ENCODE measurements at regions not wholly inside any gene's neighbourhood (a gene's known extent, or its start where the extent isn't known, plus 50 kb on each side); places are given as distances from the start of the nearest gene placed in this dataset.

DNA sequence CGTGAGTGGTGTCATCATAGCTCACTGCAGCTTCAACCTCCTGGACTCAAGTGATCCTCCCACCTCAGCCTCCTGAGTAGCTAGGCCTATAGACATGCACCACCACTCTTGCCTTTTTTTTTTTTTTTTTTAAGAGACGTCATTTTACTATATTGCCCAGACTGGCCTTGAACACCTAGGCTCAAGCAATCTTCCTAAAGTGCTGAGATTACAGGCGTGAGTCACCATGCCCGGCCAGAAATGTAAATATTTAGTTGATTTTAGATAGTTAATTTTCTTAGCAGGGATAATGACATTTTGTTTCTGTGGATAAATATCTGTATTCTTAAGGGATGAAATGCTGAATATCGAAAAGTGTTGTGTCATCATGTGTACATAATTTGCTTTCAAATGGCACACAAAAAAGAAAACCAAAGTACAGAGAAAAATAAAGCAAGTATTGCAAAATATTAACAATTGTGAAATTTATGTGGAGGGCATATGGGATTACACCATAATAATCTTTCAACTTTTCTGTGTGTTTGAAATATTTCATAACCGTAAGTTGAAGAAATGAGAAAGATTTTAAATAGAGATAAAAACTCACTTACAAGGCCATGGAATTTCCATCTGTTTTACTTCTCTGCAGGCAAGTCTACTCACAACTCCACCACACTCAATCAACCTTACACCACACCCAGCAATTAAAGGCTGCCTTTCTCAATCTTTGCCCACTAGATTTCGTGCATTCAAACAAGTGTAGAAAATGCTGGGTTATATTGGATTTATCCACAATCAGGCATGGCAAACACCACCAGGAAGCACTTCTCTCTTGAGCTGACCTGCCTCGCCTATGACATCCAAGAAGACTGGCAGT lies 93.7 kb downstream of the SPTSSA start:
- H3K27me3 ChIP-seq = no peaks in the 10 kb centered on the region
- H3K27ac ChIP-seq = peak overlapping the region in 3 of 4 donors; percentile 6 to 49 (median 20)
- peak; percentile 28 to 59 (median 36) for TF ChIP-seq POLR2AphosphoS5 (IDR thresholded peaks at IDR 0.05)
- TF ChIP-seq POLR2A (IDR thresholded peaks at IDR 0.05) = no peak
- DNase-seq = no peak
- H3K4me1 ChIP-seq = peaks cover 0 to 8% (median 2%) of the 10 kb centered on the region in 4 donors
- intact Hi-C loops (cut with DNase I) = loop anchor here (5.0 kb wide), 1 partner anchor 94 kb away; the partner anchor contains the start of gene SPTSSA
- no peaks in the 10 kb centered on the region for H3K36me3 ChIP-seq
- WGBS, 2 donors = 16 to 61% methylated on average over 8 of the region's 8 CpGs
- no peak overlapping the region for H3K4me3 ChIP-seq
- H3K9me3 ChIP-seq = no peaks in the 10 kb centered on the region

DNA sequence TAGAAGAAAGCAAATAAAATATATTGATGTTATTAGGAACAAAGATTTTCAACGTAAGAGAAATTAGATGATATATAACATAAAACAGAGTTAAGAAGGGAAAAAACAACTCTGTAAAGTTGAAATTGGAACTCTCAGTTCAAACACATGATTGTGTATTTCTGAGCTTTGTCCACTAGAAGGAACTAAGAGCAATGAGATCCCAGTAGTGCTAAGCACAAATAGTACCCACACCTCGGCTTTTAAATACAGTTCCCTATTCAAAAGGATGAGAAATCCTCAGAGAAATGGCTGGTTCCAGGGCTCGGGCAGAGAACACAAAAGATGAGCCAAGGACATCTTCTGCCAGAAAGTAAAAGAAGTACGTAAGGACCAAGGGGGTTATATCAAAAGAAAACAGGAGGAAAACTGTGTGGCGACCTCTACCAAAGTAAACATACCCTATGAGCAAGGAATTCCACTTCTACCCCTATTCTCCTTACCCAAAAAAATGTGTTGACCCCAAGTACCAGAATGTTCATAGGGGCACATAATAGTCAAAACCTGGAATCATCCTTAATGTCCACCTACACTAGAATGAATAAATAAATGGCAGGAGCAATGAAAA lies 96.6 kb downstream of the SPTSSA start:
- no peak for DNase-seq
- no peak overlapping the region for H3K27ac ChIP-seq
- peaks cover 0 to 8% (median 4%) of the 10 kb centered on the region in 4 donors for H3K4me1 ChIP-seq
- H3K27me3 ChIP-seq = no peaks in the 10 kb centered on the region
- no peaks in the 10 kb centered on the region for H3K36me3 ChIP-seq
- H3K9me3 ChIP-seq = no peaks in the 10 kb centered on the region
- TF ChIP-seq POLR2A (IDR thresholded peaks at IDR 0.05) (no peak), CTCF (IDR thresholded peaks at IDR 0.05) (no peak), EP300 (IDR thresholded peaks at IDR 0.05) (no peak), POLR2AphosphoS5 (IDR thresholded peaks at IDR 0.05) (no peak)
- intact Hi-C loops (cut with DNase I) = loop anchor here (5.0 kb wide), 1 partner anchor 97 kb away; the partner anchor contains the start of gene SPTSSA
- H3K4me3 ChIP-seq = no peak overlapping the region
- 28 to 60% methylated on average over 5 of the region's 5 CpGs for WGBS, 2 donors

- intact Hi-C loops (cut with DNase I) = no loop called here
- Histone ChIP-seq H3K4me3 (no peak overlapping the region), H3K27ac (no peak overlapping the region), H3K9me3 (no peaks in the 10 kb centered on the region), H3K36me3 (no peaks in the 10 kb centered on the region), H3K4me1 (peaks cover 0 to 7% (median 4%) of the 10 kb centered on the region in 4 donors), H3K27me3 (no peaks in the 10 kb centered on the region)
- 80 to 84% methylated on average over 6 of the region's 6 CpGs for WGBS, 2 donors
- DNase-seq = no peak
- TF ChIP-seq POLR2A (IDR thresholded peaks at IDR 0.05) = no peak
- no peak for TF ChIP-seq CTCF (IDR thresholded peaks at IDR 0.05)
- no peak for TF ChIP-seq EP300 (IDR thresholded peaks at IDR 0.05)
- TF ChIP-seq POLR2AphosphoS5 (IDR thresholded peaks at IDR 0.05) = no peak
Measured at GRCh38 chr14:34364201-34364600, 97.8 kb downstream of the SPTSSA start.

- no peaks in the 10 kb centered on the region for H3K9me3 ChIP-seq
- no peaks in the 10 kb centered on the region for H3K36me3 ChIP-seq
- no peaks in the 10 kb centered on the region for H3K27me3 ChIP-seq
- intact Hi-C loops (cut with DNase I) = no loop called here
- DNase-seq = no peak
- no peak for TF ChIP-seq POLR2AphosphoS5 (IDR thresholded peaks at IDR 0.05)
- no peak for TF ChIP-seq EP300 (IDR thresholded peaks at IDR 0.05)
- TF ChIP-seq CTCF (IDR thresholded peaks at IDR 0.05) = no peak
- no peak for TF ChIP-seq POLR2A (IDR thresholded peaks at IDR 0.05)
- peak overlapping the region in 1 of 4 donors; percentile 30 for H3K27ac ChIP-seq
- WGBS, 2 donors = 56 to 65% methylated on average over 6 of the region's 6 CpGs
- no peak overlapping the region for H3K4me3 ChIP-seq
- peaks cover 0 to 4% (median 3%) of the 10 kb centered on the region in 4 donors for H3K4me1 ChIP-seq
Measured at GRCh38 chr14:34363733-34364134, 98.3 kb downstream of the SPTSSA start.

- intact Hi-C loops (cut with DNase I) = no loop called here
- Histone ChIP-seq H3K4me3 (no peak overlapping the region), H3K36me3 (no peaks in the 10 kb centered on the region), H3K27ac (peak overlapping the region; percentile 41 to 63 (median 52)), H3K27me3 (no peaks in the 10 kb centered on the region), H3K4me1 (peaks cover 0 to 4% (median 0%) of the 10 kb centered on the region in 4 donors), H3K9me3 (no peaks in the 10 kb centered on the region)
- no peak for TF ChIP-seq POLR2A (IDR thresholded peaks at IDR 0.05)
- no peak for TF ChIP-seq EP300 (IDR thresholded peaks at IDR 0.05)
- no peak for TF ChIP-seq POLR2AphosphoS5 (IDR thresholded peaks at IDR 0.05)
- no peak for TF ChIP-seq CTCF (IDR thresholded peaks at IDR 0.05)
- 91% methylated on average over 3 of the region's 3 CpGs for WGBS, 2 donors
- no peak for DNase-seq
Measured at GRCh38 chr14:34362641-34363251, 99.3 kb downstream of the SPTSSA start.
